Testis (tissue), 2 donors: ENCODE measurements at regions not wholly inside any gene's neighbourhood (a gene's known extent, or its start where the extent isn't known, plus 50 kb on each side); places are given as distances from the start of the nearest gene placed in this dataset.
"Not testable (repeated sequence)": the region's sequence is repeated elsewhere in the genome, so short reads cannot be mapped to it uniquely, and the experiment has no call there.

Experiments used
- DNase-seq: peaks from one replicate; pipeline ENCODE4 v3.0.0-alpha.2; 2019
- H3K27ac ChIP-seq, 2 donors: fragments of 200-600 bp; sonication (generic); one replicate each; pipeline ENCODE4 v1.5.1; 2019
- H3K27me3 ChIP-seq: fragments of 200-600 bp; sonication (generic); one replicate; pipeline ENCODE4 v1.5.1; 2019
- H3K36me3 ChIP-seq: fragments of 200-600 bp; sonication (generic); one replicate; pipeline ENCODE4 v1.5.1; 2017; ENCODE audit warnings: low read depth; ENCODE audit errors: missing control alignments
- H3K4me1 ChIP-seq: fragments of 200-600 bp; sonication (generic); one replicate; pipeline ENCODE4 v1.5.1; 2019
- H3K4me3 ChIP-seq, 2 donors: fragments of 200-600 bp; sonication (generic); one replicate each; pipeline ENCODE4 v1.5.1; 2017 to 2019
- H3K9me3 ChIP-seq: fragments of 200-600 bp; sonication (generic); one replicate; pipeline ENCODE4 v1.5.1; 2017
- CTCF ChIP-seq, 3 experiments: fragments of 450-650 bp in 2 of 3; fragments of 200-600 bp in 1 of 3; sonication (generic) in 1 of 3; IDR thresholded peaks; one replicate each; pipeline ENCODE4 v1.5.1; 2016 to 2019; ENCODE audit warnings: antibody characterized with exemption in 3 of 3, mild to moderate bottlenecking in 2 of 3, moderate library complexity in 1 of 3
- POLR2A ChIP-seq: fragments of 450-650 bp; IDR thresholded peaks from one replicate; pipeline ENCODE4 v1.6.1; 2017; ENCODE audit warnings: antibody characterized with exemption, mild to moderate bottlenecking, moderate library complexity
- WGBS, 2 donors: methylation state at CpG; one replicate each; pipeline ENCODE4 v1.1.5; 2018; 5-methylcytosine and 5-hydroxymethylcytosine counted together
- intact Hi-C: fragments of 100-400 bp; cut with DNase I; formaldehyde crosslinking; loops from one replicate; pipeline ENCODE4 v1.15.1; 2023; ENCODE audit warnings: low total_unique reads

DNA sequence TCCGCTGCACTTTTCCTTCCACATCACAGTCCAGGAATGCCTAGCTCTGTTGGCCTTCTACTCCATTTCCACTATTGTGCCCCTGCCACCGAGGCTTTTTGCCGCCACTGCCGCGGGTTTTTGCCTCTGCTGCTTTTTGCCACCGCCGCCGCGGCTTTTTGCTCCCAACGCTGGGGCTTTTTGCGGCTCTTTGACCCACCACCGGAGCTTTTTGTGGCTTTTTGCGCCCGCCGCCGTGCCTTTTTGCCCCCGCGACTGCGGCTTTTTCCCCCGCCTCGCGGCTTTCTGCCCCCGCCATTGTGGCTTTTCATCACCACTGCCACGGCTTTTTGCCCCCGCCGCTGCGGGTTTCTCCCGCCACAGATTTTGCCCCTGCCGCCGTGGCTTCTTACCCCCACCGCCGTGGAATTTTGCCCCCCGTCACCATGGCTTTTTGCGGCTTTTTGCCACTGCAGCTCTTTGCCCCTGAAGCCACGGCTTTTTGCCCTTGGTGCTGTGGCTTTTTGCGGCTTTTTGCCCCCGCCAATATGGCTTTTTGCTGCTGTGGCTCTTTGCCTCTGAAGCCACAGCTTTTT, 2798.7 kb upstream of the TEKT4 start:
- intact Hi-C loops, result no loop called here
- no peak for DNase-seq
- Histone ChIP-seq H3K9me3 (no peaks in the 10 kb centered on the region), H3K27me3 (no peaks in the 10 kb centered on the region), H3K27ac (no peak overlapping the region), H3K36me3 (no peaks in the 10 kb centered on the region), H3K4me1 (no peaks in the 10 kb centered on the region), H3K4me3 (peak overlapping the region; percentile 9 to 17)
- TF ChIP-seq CTCF (IDR thresholded peaks at IDR 0.05) (no peak), POLR2A (no peak)
- WGBS, 2 donors, result 60 to 82% methylated on average over 35 to 37 of the region's 37 CpGs

GRCh38 chr2:92073036-92073814, 2798.0 kb upstream of the TEKT4 start:
- 62 to 67% methylated on average over 59 to 60 of the region's 60 CpGs for WGBS, 2 donors
- H3K4me1 ChIP-seq, result no peaks in the 10 kb centered on the region
- no peaks in the 10 kb centered on the region for H3K36me3 ChIP-seq
- TF ChIP-seq POLR2A (no peak), CTCF (IDR thresholded peaks at IDR 0.05) (no peak)
- intact Hi-C loops, result no loop called here
- H3K9me3 ChIP-seq, result no peaks in the 10 kb centered on the region
- H3K27me3 ChIP-seq, result no peaks in the 10 kb centered on the region
- peak overlapping the region; percentile 9 to 17 for H3K4me3 ChIP-seq
- H3K27ac ChIP-seq, result no peak overlapping the region
- no peak for DNase-seq

DNA sequence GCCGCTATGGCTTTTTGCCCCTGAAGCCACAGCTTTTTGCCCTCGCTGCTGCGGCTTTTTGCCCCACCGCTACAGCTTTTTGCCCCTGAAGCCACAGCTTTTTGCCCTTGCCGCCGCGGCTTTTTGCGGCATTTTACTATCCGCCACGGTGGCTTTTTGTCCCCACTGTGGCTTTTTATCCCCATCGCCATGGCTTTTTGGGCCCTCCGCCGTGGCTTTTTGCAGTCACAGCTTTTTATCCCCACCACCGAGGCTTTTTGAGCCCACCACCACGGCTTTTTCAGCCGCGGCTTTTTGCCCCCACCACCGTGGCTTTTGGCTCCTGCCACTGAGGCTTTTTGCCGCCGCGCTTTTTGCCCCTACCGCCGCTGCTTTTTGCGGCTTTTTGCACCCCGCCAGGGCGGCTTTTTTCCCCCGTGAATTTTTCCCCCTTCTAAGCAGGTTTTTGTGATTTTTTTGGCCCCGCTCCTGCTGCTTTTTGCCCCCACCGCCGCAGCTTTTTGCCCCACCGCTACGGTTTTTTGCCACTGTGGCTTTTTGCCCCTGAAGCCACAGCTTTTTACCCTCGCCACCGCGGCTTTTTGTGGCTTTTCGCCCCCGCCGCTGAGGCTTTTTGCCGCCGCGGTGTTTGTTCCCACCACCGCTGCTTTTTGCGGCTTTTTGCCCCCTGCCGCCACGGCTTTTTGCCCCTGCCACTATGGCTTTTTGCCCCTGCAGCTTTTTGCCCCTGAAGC, 2797.2 kb upstream of the TEKT4 start:
- no peaks in the 10 kb centered on the region for H3K27me3 ChIP-seq
- no peak for DNase-seq
- no peaks in the 10 kb centered on the region for H3K36me3 ChIP-seq
- H3K4me1 ChIP-seq, result no peaks in the 10 kb centered on the region
- H3K27ac ChIP-seq, result no peak overlapping the region
- 66 to 72% methylated on average over 45 of the region's 45 CpGs for WGBS, 2 donors
- peak overlapping the region; percentile 17 to 26 for H3K4me3 ChIP-seq
- TF ChIP-seq CTCF (IDR thresholded peaks at IDR 0.05) (no peak), POLR2A (no peak)
- no peaks in the 10 kb centered on the region for H3K9me3 ChIP-seq
- intact Hi-C loops, result no loop called here

- H3K4me3 ChIP-seq, result peak overlapping the region in 1 of 2 donors; percentile 26
- no peak for DNase-seq
- 37 to 55% methylated on average over 28 to 29 of the region's 29 CpGs for WGBS, 2 donors
Measured at GRCh38 chr2:92074549-92074898, 2796.7 kb upstream of the TEKT4 start.

GRCh38 chr2:92075363-92075762, 2795.9 kb upstream of the TEKT4 start:
- DNase-seq, intact Hi-C loops, H3K4me1 ChIP-seq, H3K27ac ChIP-seq, H3K27me3 ChIP-seq, H3K9me3 ChIP-seq, H3K36me3 ChIP-seq, H3K4me3 ChIP-seq: not testable (repeated sequence)
- WGBS, 2 donors, result 74 to 76% methylated on average over 2 of the region's 2 CpGs

More at GRCh38 chr2:92074549-92074898, 2796.7 kb upstream of the TEKT4 start:
- TF ChIP-seq CTCF (IDR thresholded peaks at IDR 0.05) (no peak), POLR2A (no peak)
- Histone ChIP-seq H3K27me3 (no peaks in the 10 kb centered on the region), H3K27ac (no peak overlapping the region), H3K4me1 (no peaks in the 10 kb centered on the region), H3K36me3 (no peaks in the 10 kb centered on the region), H3K9me3 (no peaks in the 10 kb centered on the region)
- intact Hi-C loops, result no loop called here
